Pancreas (tissue), 10 donors: ENCODE measurements at regions not wholly inside any gene's neighbourhood (a gene's known extent, or its start where the extent isn't known, plus 50 kb on each side); places are given as distances from the start of the nearest gene placed in this dataset.
"Not testable (repeated sequence)": the region's sequence is repeated elsewhere in the genome, so short reads cannot be mapped to it uniquely, and the experiment has no call there.

Experiments
- ATAC-seq, 4 donors: fragments of 200-7000 bp; cut with Tn5 transposase; one replicate each; pipeline versions ENCODE4 v1.8.0 to v1.9.1; 2020; ENCODE audit warnings: mild to moderate bottlenecking in 4 of 4, moderate library complexity in 4 of 4
- DNase-seq, 6 donors: peaks; one replicate each; pipeline ENCODE4 v3.0.0-alpha.2; 2020
- FAIRE-seq: peaks from 2 replicates; lab custom pipeline; 2012; peaks lifted over from hg19 to GRCh38; lab: Jason Lieb, UNC
- H3K27ac ChIP-seq, 4 donors: fragments of 200-600 bp; sonication (generic); 1 replicate in 3 of 4; 2 replicates in 1 of 4; pipeline versions ENCODE4 v1.5.0 to v1.8.0; 2020
- H3K27me3 ChIP-seq, 4 donors: fragments of 200-600 bp; one replicate each; pipeline ENCODE4 v1.8.0; 2021
- H3K36me3 ChIP-seq, 3 donors: fragments of 200-600 bp; sonication (generic) in 1 of 3; one replicate each; pipeline versions ENCODE4 v1.5.0 to v1.8.0; 2020 to 2021
- H3K4me1 ChIP-seq, 3 donors: fragments of 200-600 bp; one replicate each; pipeline ENCODE4 v1.8.0; 2021
- H3K4me3 ChIP-seq, 4 donors: fragments of 200-600 bp; sonication (generic) in 2 of 4; one replicate each; pipeline versions ENCODE4 v1.5.0 to v1.8.0; 2020 to 2021
- H3K9me3 ChIP-seq, 4 donors: fragments of 200-600 bp; one replicate each; pipeline ENCODE4 v1.8.0; 2021
- WGBS, 2 donors: extraction: QIAGEN DNeasy Blood & Tissue Kit; methylation state at CpG; one replicate each; pipeline ENCODE4 v1.1.7; 2013; 5-methylcytosine and 5-hydroxymethylcytosine counted together
- intact Hi-C, 3 donors: fragments of 100-400 bp; cut with DNase I; formaldehyde crosslinking; loops; one replicate each; pipeline versions ENCODE4 v1.11.1 to v1.14.2; 2022
- TF ChIP-seq, protein P1 (sequence below), 4 donors: fragments of 200-600 bp; sonication (generic) in 3 of 4; IDR thresholded peaks; one replicate each; pipeline versions ENCODE4 v1.5.0 to v1.8.0; 2021; ENCODE audit warnings: antibody characterized with exemption in 4 of 4
- donor health status: healthy with polysubstance abuse.
- donor health status: DM: no; HTN: no; CAD: no; lungs with moderate emphysema.
- donor health status: DM: no; HTN: no; CAD: no.
- donor health status: control.
- donor health status: control.
- donor health status: Bipolar disorder and iron deficiency.
- donor health status: DM: yes; HTN: yes; CAD: no.
- donor health status: DM: no; HTN: no; CAD: no.
- donor health status: DM: no; HTN: no; CAD: no.
- donor health status: DM: yes; HTN: yes; CAD: no.

DNA sequence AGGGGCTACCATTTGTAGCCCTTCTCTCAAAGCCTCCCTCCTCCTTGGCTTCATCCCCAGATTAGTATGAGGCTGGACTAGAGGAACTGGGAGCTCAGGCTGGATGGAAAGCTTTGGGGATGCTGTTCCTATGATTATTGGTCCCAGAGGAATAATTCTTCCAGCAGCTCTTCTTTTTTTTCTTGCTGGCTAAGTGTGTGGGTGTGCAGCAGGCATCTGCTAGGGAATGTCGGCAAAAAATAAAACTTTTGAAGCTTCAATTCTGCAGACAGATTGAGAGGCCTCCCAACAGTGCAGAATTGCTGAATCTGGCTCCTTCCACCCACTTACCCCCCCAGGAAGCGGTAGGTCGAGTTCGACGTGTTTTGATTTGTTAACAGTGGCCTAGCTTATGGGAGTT, 138.5 kb upstream of the ANKRD28 start:
- TF ChIP-seq, protein P1, sequence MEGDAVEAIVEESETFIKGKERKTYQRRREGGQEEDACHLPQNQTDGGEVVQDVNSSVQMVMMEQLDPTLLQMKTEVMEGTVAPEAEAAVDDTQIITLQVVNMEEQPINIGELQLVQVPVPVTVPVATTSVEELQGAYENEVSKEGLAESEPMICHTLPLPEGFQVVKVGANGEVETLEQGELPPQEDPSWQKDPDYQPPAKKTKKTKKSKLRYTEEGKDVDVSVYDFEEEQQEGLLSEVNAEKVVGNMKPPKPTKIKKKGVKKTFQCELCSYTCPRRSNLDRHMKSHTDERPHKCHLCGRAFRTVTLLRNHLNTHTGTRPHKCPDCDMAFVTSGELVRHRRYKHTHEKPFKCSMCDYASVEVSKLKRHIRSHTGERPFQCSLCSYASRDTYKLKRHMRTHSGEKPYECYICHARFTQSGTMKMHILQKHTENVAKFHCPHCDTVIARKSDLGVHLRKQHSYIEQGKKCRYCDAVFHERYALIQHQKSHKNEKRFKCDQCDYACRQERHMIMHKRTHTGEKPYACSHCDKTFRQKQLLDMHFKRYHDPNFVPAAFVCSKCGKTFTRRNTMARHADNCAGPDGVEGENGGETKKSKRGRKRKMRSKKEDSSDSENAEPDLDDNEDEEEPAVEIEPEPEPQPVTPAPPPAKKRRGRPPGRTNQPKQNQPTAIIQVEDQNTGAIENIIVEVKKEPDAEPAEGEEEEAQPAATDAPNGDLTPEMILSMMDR (IDR thresholded peaks at IDR 0.05): no peak
- no peaks in the 10 kb centered on the region for H3K4me1 ChIP-seq
- intact Hi-C loops: no loop called here
- no peaks in the 10 kb centered on the region for H3K36me3 ChIP-seq
- DNase-seq: no peak
- H3K27ac ChIP-seq: no peak overlapping the region
- no peak overlapping the region for H3K4me3 ChIP-seq
- ATAC-seq: no peak
- no peak for FAIRE-seq
- WGBS, 2 donors: 74 to 76% methylated on average over 5 of the region's 5 CpGs
- H3K9me3 ChIP-seq: no peaks in the 10 kb centered on the region
- H3K27me3 ChIP-seq: no peaks in the 10 kb centered on the region

DNA sequence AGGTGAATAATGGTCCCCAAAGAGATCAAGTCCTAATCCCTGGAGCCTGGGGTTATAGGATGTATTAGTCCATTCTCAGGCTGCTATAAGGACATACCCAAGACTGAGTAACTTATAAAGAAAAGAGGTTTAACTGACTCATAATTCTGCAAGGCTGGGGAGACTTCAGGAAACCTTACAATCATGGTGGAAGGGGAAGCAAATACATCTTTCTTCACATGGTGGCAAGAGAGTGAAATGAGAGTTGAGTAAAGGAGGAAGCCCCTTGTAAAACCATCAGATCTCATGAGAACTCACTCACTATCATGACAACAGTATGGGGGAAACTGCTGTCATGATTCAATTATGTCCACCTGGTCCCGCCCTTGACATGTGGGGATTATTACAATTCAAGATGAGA, 142.9 kb upstream of the ANKRD28 start:
- no peaks in the 10 kb centered on the region for H3K9me3 ChIP-seq
- no peaks in the 10 kb centered on the region for H3K4me1 ChIP-seq
- no peak overlapping the region for H3K4me3 ChIP-seq
- intact Hi-C loops: no loop called here
- FAIRE-seq: no peak
- no peak for ATAC-seq
- no peaks in the 10 kb centered on the region for H3K27me3 ChIP-seq
- no peak overlapping the region for H3K27ac ChIP-seq
- no peaks in the 10 kb centered on the region for H3K36me3 ChIP-seq
- no peak for DNase-seq
- TF ChIP-seq, protein P1 (IDR thresholded peaks at IDR 0.05): no peak
- 98 to 100% methylated on average over 1 of the region's 1 CpG for WGBS, 2 donors

GRCh38 chr3:15941457-15941856, 143.7 kb upstream of the ANKRD28 start:
- H3K4me1 ChIP-seq, H3K27me3 ChIP-seq, ATAC-seq, H3K9me3 ChIP-seq, intact Hi-C loops, DNase-seq, H3K36me3 ChIP-seq, H3K4me3 ChIP-seq, H3K27ac ChIP-seq, FAIRE-seq: not testable (repeated sequence)
- WGBS, 2 donors: 81 to 82% methylated on average over 2 of the region's 2 CpGs

GRCh38 chr3:15941958-15942357, 144.2 kb upstream of the ANKRD28 start:
- 97 to 100% methylated on average over 1 of the region's 1 CpG for WGBS, 2 donors
- ATAC-seq: no peak
- H3K27ac ChIP-seq: no peak overlapping the region

GRCh38 chr3:15942462-15942861, 144.7 kb upstream of the ANKRD28 start:
- Histone ChIP-seq H3K27me3 (no peaks in the 10 kb centered on the region), H3K36me3 (no peaks in the 10 kb centered on the region), H3K4me3 (no peak overlapping the region), H3K9me3 (no peaks in the 10 kb centered on the region), H3K4me1 (no peaks in the 10 kb centered on the region), H3K27ac (no peak overlapping the region)
- intact Hi-C loops: no loop called here
- ATAC-seq: no peak
- TF ChIP-seq, protein P1 (IDR thresholded peaks at IDR 0.05): no peak
- FAIRE-seq: no peak
- DNase-seq: no peak

More at GRCh38 chr3:15941958-15942357, 144.2 kb upstream of the ANKRD28 start:
- DNase-seq: no peak
- Histone ChIP-seq H3K4me3 (no peak overlapping the region), H3K9me3 (no peaks in the 10 kb centered on the region), H3K4me1 (no peaks in the 10 kb centered on the region), H3K27me3 (no peaks in the 10 kb centered on the region), H3K36me3 (no peaks in the 10 kb centered on the region)
- intact Hi-C loops: no loop called here
- TF ChIP-seq, protein P1 (IDR thresholded peaks at IDR 0.05): no peak
- FAIRE-seq: no peak

DNA sequence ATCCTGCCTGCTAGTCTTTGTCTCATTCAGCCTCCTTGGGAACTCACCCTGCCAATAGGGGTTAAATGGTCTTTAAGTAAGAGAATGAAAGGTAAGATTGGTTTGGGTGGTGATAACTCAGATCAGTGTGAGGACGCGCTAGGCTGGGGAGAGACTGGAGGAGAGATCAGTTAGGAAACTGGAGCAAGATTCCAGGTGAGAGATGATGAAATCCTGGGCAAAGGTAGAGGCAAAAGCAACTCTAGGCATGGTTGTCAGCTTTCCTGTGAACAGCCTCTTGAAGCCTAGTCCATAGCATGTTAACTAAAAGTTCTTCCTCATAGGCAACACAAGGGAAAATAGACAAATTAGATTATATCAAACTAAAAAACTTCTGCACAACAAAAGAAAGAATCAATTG, 145.2 kb upstream of the ANKRD28 start:
- no peaks in the 10 kb centered on the region for H3K36me3 ChIP-seq
- FAIRE-seq: no peak
- intact Hi-C loops: no loop called here
- H3K27me3 ChIP-seq: no peaks in the 10 kb centered on the region
- 99 to 100% methylated on average over 2 of the region's 2 CpGs for WGBS, 2 donors
- H3K4me3 ChIP-seq: no peak overlapping the region
- DNase-seq: no peak
- ATAC-seq: no peak
- no peaks in the 10 kb centered on the region for H3K9me3 ChIP-seq
- TF ChIP-seq, protein P1 (IDR thresholded peaks at IDR 0.05): no peak
- H3K27ac ChIP-seq: no peak overlapping the region
- H3K4me1 ChIP-seq: no peaks in the 10 kb centered on the region
